GM23338 (cell line): ENCODE measurements at regions not wholly inside any gene's neighbourhood (a gene's known extent, or its start where the extent isn't known, plus 50 kb on each side); places are given as distances from the start of the nearest gene placed in this dataset.
A peak's percentile ranks its signal among the peaks of the same experiment; 100 is the strongest.

Experiments
- ATAC-seq: fragments of 200-7000 bp; cut with Tn5 transposase; 3 replicates; pipeline ENCODE4 v1.9.1; 2020
- DNase-seq: peaks from one replicate; pipeline ENCODE4 v3.0.0-alpha.2; 2015; ENCODE audit warnings: low spot score
- H2AFZ ChIP-seq: fragments of 200-600 bp; sonication (generic); 2 replicates; pipeline ENCODE4 v1.8.0; 2016; ENCODE audit warnings: antibody characterized with exemption, mild to moderate bottlenecking, moderate library complexity
- H3F3A ChIP-seq: fragments of 200-600 bp; sonication (generic); replicated peaks from 2 replicates; pipeline ENCODE4 v1.8.0; 2017; ENCODE audit warnings: antibody characterized with exemption, mixed run types, low read depth
- H3K27ac ChIP-seq: fragments of 200-600 bp; sonication (generic); 2 replicates; pipeline ENCODE4 v1.6.1; 2016; ENCODE audit warnings: low read depth
- H3K27me3 ChIP-seq: fragments of 200-600 bp; sonication (generic); 2 replicates; pipeline ENCODE4 v1.8.0; 2016; ENCODE audit warnings: mild to moderate bottlenecking, mixed run types, moderate library complexity; ENCODE audit not compliant: insufficient read depth
- H3K36me3 ChIP-seq: fragments of 200-600 bp; sonication (generic); 2 replicates; pipeline ENCODE4 v1.8.0; 2016; ENCODE audit warnings: mild to moderate bottlenecking; ENCODE audit not compliant: insufficient read depth
- H3K4me1 ChIP-seq: fragments of 200-600 bp; sonication (generic); 2 replicates; pipeline ENCODE4 v1.8.0; 2016; ENCODE audit warnings: mild to moderate bottlenecking, moderate library complexity; ENCODE audit not compliant: insufficient read depth
- H3K4me2 ChIP-seq: fragments of 200-600 bp; sonication (generic); 2 replicates; pipeline ENCODE4 v1.7.1; 2017; ENCODE audit warnings: mixed run types
- H3K4me3 ChIP-seq: fragments of 200-600 bp; sonication (generic); 2 replicates; pipeline ENCODE4 v1.6.1; 2016; ENCODE audit warnings: mixed run types
- H3K79me2 ChIP-seq: fragments of 200-600 bp; sonication (generic); replicated peaks from 2 replicates; pipeline ENCODE4 v1.8.0; 2017; ENCODE audit warnings: mild to moderate bottlenecking; ENCODE audit not compliant: insufficient read depth
- H3K9me2 ChIP-seq: fragments of 200-600 bp; sonication (generic); 2 replicates; pipeline ENCODE4 v1.8.0; 2017; ENCODE audit not compliant: insufficient read depth
- H4K20me1 ChIP-seq: fragments of 200-600 bp; sonication (generic); replicated peaks from 2 replicates; pipeline ENCODE4 v1.8.0; 2017; ENCODE audit warnings: mild to moderate bottlenecking; ENCODE audit not compliant: insufficient read depth
- H3K27ac Mint-ChIP-seq: 2 replicates; pipeline ENCODE4 v1.8.0; 2020; ENCODE audit warnings: inconsistent platforms, mild to moderate bottlenecking, moderate library complexity, mixed read lengths
- H3K27me3 Mint-ChIP-seq: 3 replicates; pipeline ENCODE4 v1.8.0; 2022; ENCODE audit warnings: low read depth, mild to moderate bottlenecking, moderate library complexity, mixed read lengths, inconsistent platforms; ENCODE audit not compliant: insufficient read depth, poor library complexity
- H3K36me3 Mint-ChIP-seq: 3 replicates; pipeline ENCODE4 v1.8.0; 2021; ENCODE audit warnings: low read depth, mild to moderate bottlenecking, inconsistent platforms, moderate library complexity, mixed read lengths
- H3K4me1 Mint-ChIP-seq: 3 replicates; pipeline ENCODE4 v1.8.0; 2020; ENCODE audit warnings: mild to moderate bottlenecking, inconsistent platforms, mixed read lengths
- H3K4me3 Mint-ChIP-seq: 3 replicates; pipeline ENCODE4 v1.8.0; 2021; ENCODE audit warnings: moderate library complexity, mild to moderate bottlenecking, inconsistent platforms, mixed read lengths
- H3K9me3 Mint-ChIP-seq: 3 replicates; pipeline ENCODE4 v1.8.0; 2020; ENCODE audit warnings: moderate library complexity, mild to moderate bottlenecking, inconsistent platforms, mixed read lengths
- CREB1 ChIP-seq: fragments of 250-450 bp; sonication (Bioruptor Pico); IDR thresholded peaks from 2 replicates; pipeline ENCODE4 v1.5.0; 2020; ENCODE audit warnings: low read depth, mild to moderate bottlenecking, moderate library complexity
- EZH2 ChIP-seq: fragments of 200-600 bp; sonication (generic); IDR thresholded peaks from one replicate; pipeline ENCODE4 v1.8.0; 2017; ENCODE audit warnings: antibody characterized with exemption, mild to moderate bottlenecking, low read depth; ENCODE audit not compliant: unreplicated experiment
- NANOG ChIP-seq: IDR thresholded peaks from 2 replicates; pipeline ENCODE4 v1.6.1; 2016; ENCODE audit warnings: antibody characterized with exemption, borderline replicate concordance
- POLR2AphosphoS5 ChIP-seq: IDR thresholded peaks from 2 replicates; pipeline ENCODE4 v1.6.1; 2016; ENCODE audit warnings: antibody characterized with exemption, low read depth
- ZNF114 ChIP-seq: fragments of 250-450 bp; sonication (Bioruptor Pico); IDR thresholded peaks from 2 replicates; pipeline ENCODE4 v1.5.0; 2020; ENCODE audit warnings: mild to moderate bottlenecking, moderate library complexity
- ZNF331 ChIP-seq: fragments of 250-450 bp; sonication (Bioruptor Pico); IDR thresholded peaks from 2 replicates; pipeline ENCODE4 v1.5.0; 2020; ENCODE audit warnings: low read depth, mild to moderate bottlenecking, moderate library complexity
- TF ChIP-seq, protein P1 (sequence below): IDR thresholded peaks from one replicate; pipeline ENCODE4 v1.6.1; 2018; ENCODE audit warnings: antibody characterized with exemption; ENCODE audit not compliant: unreplicated experiment

DNA sequence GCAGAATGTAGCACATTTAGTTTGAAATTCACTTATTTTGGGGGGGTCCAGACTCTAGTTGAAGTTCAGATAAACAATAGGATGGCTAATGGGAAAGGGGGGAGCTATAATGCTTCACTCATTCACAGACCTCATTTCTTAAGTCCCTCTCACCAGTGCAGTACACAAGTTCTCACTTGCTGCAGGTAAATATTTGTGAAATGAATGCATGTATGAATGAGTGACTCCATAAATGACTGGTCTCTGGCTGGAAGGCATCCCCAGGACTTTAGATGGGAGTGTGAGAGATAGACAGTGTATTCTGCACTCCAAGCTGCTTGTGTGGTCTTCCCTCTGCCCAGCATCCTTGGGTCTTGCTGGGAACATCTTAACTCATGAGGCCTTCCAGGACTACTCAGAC is 169.2 kb downstream of the ZIC5 start (continued):
- TF ChIP-seq POLR2AphosphoS5: no peak
- TF ChIP-seq ZNF331 (CRISPR knock-in tag): no peak
- TF ChIP-seq NANOG: no peak
- TF ChIP-seq ZNF114 (CRISPR knock-in tag): no peak

DNA sequence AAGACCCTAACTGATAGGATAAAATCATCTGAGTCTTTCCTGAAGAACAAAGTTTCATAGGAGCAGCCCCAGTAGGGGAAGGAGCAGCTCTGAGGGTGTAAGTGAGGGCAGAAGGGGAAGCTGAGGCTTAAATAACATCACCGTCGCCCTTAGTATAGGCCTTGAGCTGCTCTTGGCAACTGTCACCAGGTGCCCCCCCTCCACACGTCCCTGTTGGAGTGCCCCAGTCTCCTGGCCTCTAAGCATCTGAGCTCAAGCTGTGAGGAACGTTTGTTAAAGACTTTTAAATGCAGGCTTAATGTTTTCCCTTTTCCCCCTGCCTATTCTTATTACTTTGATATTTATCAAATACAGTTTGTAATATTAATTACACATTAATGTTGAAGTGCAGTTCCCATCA is 170.6 kb downstream of the ZIC5 start:
- Histone ChIP-seq H3K4me2 (0 out of 2 replicates have a peak overlapping the region, but pooled peaks have one; percentile 1), H3K36me3 (no peaks in the 10 kb centered on the region), H3K4me1 (peaks cover 68% of the 10 kb centered on the region), H3K79me2 (no peaks in the 10 kb centered on the region), H2AFZ (no peak overlapping the region), H3K27me3 (peaks cover 2% of the 10 kb centered on the region; the same call in 1 of the 2 replicates), H4K20me1 (no peaks in the 10 kb centered on the region), H3K4me3 (no peak overlapping the region), H3K9me2 (peaks cover 2% of the 10 kb centered on the region), H3K27ac (no peak overlapping the region), H3F3A (0 out of 2 replicates have a peak, but pooled peaks cover 3% of the 10 kb centered on the region)
- peaks cover 61% of the 10 kb centered on the region for H3K4me1 Mint-ChIP-seq
- peak; percentile 60 for DNase-seq
- no peaks in the 10 kb centered on the region; the same call in 2 of the 3 replicates for H3K36me3 Mint-ChIP-seq
- TF ChIP-seq NANOG (peak; percentile 47; the same call in 1 of the 2 replicates), CREB1 (CRISPR knock-in tag) (no peak)
- ATAC-seq: peak; percentile 61
- H3K4me3 Mint-ChIP-seq: no peak overlapping the region
- H3K9me3 Mint-ChIP-seq: no peaks in the 10 kb centered on the region
- peaks cover 8% of the 10 kb centered on the region for H3K27me3 Mint-ChIP-seq
- H3K27ac Mint-ChIP-seq: no peak overlapping the region

DNA sequence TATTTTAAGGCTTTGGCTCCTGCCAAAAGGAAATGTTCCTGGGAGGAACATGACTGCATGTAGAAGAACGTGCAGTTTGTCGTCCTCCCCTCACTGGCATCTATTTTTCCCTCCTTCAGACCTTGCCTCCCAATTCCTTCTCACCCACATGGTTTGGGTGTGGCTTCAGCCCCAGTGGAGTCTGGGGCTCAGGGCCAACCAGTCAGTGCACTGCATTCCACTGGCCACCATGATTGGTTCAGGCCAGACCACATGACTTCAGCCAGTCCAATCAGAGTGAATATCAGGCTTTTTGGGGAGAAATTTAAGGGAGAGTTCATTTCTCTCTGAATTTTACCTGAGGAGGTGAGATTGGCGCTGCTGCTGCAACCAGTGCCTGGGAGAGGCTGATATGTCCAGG is 171.6 kb downstream of the ZIC5 start:
- Histone ChIP-seq H4K20me1 (no peaks in the 10 kb centered on the region), H3K4me2 (no peak overlapping the region), H3K36me3 (no peaks in the 10 kb centered on the region), H3K27me3 (peaks cover 2% of the 10 kb centered on the region; the same call in 1 of the 2 replicates), H3K4me3 (no peak overlapping the region), H3F3A (0 out of 2 replicates have a peak, but pooled peaks cover 3% of the 10 kb centered on the region), H2AFZ (no peak overlapping the region), H3K4me1 (peaks cover 61% of the 10 kb centered on the region), H3K79me2 (no peaks in the 10 kb centered on the region), H3K9me2 (peaks cover 10% of the 10 kb centered on the region), H3K27ac (no peak overlapping the region)
- H3K9me3 Mint-ChIP-seq: no peaks in the 10 kb centered on the region
- DNase-seq: peak; percentile 29
- TF ChIP-seq, protein P1, sequence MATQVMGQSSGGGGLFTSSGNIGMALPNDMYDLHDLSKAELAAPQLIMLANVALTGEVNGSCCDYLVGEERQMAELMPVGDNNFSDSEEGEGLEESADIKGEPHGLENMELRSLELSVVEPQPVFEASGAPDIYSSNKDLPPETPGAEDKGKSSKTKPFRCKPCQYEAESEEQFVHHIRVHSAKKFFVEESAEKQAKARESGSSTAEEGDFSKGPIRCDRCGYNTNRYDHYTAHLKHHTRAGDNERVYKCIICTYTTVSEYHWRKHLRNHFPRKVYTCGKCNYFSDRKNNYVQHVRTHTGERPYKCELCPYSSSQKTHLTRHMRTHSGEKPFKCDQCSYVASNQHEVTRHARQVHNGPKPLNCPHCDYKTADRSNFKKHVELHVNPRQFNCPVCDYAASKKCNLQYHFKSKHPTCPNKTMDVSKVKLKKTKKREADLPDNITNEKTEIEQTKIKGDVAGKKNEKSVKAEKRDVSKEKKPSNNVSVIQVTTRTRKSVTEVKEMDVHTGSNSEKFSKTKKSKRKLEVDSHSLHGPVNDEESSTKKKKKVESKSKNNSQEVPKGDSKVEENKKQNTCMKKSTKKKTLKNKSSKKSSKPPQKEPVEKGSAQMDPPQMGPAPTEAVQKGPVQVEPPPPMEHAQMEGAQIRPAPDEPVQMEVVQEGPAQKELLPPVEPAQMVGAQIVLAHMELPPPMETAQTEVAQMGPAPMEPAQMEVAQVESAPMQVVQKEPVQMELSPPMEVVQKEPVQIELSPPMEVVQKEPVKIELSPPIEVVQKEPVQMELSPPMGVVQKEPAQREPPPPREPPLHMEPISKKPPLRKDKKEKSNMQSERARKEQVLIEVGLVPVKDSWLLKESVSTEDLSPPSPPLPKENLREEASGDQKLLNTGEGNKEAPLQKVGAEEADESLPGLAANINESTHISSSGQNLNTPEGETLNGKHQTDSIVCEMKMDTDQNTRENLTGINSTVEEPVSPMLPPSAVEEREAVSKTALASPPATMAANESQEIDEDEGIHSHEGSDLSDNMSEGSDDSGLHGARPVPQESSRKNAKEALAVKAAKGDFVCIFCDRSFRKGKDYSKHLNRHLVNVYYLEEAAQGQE: no peak
- TF ChIP-seq EZH2: no peak
- H3K4me1 Mint-ChIP-seq: peaks cover 53% of the 10 kb centered on the region
- peaks cover 6% of the 10 kb centered on the region for H3K27me3 Mint-ChIP-seq
- ATAC-seq: peak; percentile 36
- H3K27ac Mint-ChIP-seq: no peak overlapping the region
- H3K4me3 Mint-ChIP-seq: no peak overlapping the region
- H3K36me3 Mint-ChIP-seq: no peaks in the 10 kb centered on the region; the same call in 2 of the 3 replicates
